Stimulated activated CD8-positive, alpha-beta memory T cell treated with anti-CD3 and anti-CD28 coated beads, Interleukin-7, amount 100 ng/mL, for 4 hours (primary cell): ENCODE measurements at regions not wholly inside any gene's neighbourhood (a gene's known extent, or its start where the extent isn't known, plus 50 kb on each side); places are given as distances from the start of the nearest gene placed in this dataset.
"Not testable (repeated sequence)": the region's sequence is repeated elsewhere in the genome, so short reads cannot be mapped to it uniquely, and the experiment has no call there.

Source experiments
- DNase-seq, 2 donors: peaks; one replicate each; pipeline ENCODE4 v3.0.0-alpha.2; 2020; ENCODE audit warnings: low read depth in 2 of 2

DNA sequence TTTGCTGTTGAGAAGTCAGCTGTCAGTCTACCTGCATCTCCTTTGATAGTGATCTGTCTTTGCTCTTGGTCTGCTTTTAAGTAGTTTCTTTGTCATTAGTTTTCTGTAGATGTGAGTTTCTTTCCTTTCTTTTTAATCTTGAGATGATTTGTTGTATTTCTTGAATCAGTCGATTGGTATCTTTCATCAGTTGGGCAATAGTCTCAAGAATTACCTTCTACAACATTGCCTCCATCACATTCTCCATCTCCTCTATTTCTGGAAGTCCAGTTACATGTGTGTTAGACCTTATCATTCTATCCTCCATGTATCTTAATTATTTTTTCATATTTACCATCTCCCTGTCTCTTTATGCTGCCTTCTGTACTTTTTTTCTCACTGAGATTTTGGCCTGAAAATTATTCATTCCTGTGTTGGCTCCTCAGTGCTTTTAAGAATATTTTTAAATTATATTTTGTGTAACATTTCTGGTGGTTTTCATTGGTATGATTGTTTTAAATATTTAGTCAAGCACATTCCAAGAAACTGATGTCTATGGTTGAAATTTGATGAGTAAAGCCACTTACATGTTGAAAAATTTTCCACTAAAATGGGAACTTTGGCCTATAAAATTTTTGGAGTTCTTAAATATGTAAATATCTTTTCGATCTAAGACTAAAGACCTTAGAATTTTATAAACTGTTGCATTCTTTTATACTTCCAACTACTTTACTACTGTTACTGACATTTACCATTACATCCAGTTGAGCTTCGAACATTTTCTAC lies 239.5 kb upstream of the MGAT5 start:
- DNase-seq, result no peak

DNA sequence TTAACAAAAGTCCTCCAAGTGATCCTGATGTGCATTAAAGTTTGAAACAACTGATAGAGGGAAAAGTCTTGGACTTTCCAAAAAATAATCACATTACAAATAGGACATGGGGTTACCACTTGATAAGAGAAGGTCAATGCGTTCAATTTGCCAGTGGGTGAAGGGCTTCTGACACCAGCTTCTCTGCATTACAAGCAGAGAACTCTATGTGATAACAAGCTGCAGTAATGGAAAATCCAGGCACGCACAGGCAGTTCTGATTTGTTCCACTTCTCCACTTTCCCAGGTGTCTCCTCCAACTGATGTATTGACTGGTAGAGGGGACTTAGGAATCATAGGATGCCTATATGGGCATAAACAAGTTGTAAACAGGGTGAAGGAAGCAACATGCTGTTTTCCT lies 234.0 kb upstream of the MGAT5 start:
- DNase-seq, result no peak

DNA sequence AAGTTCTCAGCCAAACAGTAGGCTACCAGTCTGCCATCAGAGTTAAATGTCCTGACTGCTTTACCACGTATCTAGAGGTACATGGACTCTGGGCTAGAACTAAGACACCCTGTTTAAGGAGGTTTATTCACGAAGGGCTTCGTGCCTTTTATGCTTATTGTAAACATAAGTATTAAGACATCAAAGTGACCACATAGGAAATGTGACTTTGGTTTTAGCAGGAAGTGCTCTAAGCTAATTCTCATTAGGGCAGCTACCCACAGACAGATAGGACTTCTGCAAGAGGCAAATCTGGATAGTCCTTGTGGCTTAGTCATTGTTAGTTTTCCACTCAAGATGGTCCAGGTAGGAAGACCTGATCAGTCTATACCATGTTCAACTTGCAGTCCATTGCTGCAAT lies 233.3 kb upstream of the MGAT5 start:
- DNase-seq, result no peak

DNA sequence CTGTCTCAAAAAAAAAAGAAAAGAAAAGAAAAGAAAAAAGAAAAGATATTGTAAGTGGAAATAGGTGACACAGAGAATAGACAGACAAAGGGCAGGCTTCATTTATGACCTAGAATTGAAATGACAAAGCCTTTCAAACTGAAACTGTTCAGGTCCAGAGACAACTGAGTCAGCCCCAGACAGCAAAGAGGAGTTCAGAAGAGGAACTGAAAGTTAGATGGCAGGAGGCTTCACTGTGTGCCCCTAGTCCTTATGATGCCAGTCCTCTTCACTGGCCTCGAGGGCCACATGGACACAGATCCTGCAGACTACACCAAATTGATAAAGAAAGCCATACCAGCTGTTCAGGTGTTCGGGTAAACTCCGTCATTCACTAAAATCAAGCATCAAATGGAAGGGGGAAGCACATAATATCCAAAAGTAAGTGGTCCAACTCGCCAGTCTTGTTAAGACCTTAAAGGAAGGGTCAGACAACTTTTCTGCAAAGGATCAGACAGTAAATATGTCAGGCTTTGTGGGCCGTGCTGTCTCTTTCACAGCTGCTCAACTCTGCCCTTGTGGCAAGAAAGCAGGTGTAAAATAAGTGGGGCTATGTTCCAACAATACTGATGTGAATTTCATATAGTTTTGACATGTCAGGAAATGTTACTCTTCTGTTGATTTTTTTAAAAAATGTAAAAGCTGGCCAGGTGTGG lies 231.9 kb upstream of the MGAT5 start:
- DNase-seq, result no peak

DNA sequence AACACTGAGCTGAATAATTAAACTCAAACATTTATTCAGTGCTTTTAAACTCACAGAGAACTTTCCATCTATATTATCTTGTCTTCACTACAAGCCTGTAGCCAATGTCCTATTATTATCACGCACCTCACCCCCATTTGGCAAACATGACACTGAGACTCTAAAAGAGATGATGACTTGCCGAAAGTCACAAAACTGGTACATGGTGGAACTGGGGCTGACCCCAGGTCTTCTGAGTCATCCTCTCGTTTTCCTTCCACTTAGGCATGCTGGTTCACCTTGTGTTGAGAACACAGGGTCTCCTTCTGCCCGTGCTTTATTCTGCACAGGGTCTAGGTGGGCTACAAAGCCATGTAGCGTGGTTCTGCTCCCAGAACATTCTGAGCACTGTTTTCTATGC lies 230.0 kb upstream of the MGAT5 start:
- no peak for DNase-seq

DNA sequence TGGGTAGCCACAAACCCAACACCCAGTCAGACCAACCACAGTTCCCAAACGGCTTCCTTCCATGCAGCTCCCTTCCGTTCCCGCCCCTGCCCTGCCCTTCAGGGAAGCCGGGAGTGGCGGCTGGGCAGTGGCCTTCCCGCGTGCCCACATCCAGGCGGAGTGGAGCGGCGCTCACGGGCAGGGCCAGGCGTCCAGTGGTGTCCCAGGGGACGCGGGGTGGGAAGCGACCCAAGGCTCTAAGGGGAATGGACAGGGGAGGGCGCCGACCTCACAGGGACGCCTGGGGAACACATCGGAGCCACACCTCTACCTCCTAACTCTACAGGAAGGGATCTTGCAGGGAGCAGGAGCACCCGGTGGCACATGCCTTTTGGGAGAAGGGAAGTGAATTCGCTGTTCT lies 225.9 kb upstream of the MGAT5 start:
- DNase-seq, result no peak

DNA sequence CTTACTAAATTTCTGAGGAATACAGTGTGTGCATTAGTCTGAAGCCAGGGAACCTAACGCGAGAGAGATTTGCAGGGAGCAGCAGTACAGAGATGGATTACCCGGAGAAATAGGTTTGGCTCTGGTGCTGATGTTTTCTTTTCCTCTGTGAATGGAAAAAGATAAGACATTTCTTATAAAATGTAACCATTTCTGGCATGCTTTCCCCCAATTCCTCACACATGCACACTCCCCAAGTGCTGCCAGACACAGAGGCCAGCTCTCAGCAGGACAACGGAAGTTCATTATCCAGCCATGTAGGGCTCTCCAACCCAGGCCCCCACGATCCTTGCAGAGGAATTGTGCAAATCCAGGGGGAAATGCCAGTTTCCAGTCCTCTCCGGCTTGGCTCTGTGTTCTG lies 224.5 kb upstream of the MGAT5 start:
- DNase-seq, result no peak

DNA sequence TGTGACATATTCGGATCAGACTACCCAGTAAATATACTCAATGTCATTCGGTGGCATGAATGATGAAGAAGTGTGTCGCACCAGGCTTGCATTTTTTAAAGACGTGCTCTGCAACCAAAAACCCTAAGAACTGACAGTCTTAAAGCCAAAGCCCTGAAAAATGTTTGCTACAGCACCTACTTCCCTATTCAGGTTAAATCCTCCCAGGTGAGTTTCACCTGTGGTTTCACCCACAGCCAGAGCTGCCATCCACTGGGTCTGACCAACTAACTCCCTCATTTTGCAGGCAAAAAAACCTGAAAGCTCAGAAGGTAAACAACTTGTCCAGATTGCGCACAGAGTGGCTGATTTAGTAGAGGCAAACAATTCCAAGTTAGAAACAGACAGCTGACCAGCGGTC lies 222.3 kb upstream of the MGAT5 start:
- DNase-seq, result no peak

DNA sequence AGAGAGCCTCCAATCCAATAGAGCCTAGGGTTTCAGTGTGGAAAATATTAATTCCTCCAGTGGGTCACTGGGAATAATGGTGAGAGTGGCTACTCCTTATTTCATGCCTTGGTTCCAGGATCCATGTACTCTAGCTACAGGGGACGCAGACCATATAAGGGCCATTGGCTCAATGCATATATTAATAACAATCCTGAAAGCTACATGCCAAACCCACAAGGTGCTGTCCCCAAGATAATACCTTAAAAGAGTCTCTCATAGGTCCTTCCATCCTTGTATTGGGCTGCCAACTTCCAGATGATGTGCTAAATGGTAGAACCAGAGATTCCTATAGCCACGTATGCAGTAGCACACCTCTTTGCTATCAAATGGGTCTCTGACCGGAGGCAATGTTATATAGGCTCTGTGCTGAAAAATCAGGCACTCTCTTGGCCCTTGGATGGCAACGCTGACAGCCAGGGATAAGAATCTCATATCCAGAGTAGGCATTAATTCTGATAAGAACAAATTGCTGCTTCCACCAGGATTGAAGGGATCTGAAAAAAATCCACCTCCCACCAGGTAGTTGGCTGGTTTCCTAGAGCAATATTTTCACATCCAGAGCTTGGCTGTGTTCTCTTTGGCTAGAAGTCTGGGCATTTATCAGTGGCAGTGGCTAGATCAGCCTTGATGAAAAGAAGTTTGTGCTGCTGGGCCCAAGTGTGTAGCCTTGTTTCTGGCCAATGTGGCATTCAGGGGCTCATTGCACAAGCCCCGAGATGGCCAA lies 218.1 kb upstream of the MGAT5 start:
- no peak for DNase-seq

DNA sequence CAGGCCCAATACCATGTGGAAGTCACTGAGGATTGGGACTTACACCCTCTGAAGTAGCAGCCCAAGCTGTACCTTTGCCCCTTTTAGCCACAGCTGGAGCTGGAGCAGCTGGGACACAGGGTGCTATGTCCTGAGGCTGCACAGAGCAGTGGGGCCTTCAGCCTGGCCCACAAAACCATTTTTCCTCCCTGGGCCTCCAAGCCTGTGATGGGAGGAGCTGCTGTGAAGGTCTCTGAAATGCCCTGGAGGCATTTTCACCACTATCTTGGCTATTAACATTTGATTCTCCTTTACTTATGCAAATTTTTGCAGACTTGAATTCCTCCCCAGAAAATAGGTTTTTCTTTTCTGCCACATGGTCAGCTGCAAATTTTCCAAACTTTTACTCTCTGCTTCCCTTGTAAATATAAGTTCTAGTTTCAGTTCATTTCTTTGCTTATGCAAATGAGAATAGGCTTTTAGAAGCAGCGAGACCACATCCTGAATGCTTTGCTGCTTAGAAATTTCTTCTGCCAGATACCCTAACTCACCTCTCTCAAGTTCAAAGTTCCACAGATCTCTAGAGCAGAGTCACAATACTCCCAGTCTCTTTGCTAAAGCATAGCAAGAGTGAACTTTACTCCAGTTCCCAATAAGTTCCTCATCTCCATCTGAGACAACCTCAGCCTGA lies 213.8 kb upstream of the MGAT5 start:
- no peak for DNase-seq

DNA sequence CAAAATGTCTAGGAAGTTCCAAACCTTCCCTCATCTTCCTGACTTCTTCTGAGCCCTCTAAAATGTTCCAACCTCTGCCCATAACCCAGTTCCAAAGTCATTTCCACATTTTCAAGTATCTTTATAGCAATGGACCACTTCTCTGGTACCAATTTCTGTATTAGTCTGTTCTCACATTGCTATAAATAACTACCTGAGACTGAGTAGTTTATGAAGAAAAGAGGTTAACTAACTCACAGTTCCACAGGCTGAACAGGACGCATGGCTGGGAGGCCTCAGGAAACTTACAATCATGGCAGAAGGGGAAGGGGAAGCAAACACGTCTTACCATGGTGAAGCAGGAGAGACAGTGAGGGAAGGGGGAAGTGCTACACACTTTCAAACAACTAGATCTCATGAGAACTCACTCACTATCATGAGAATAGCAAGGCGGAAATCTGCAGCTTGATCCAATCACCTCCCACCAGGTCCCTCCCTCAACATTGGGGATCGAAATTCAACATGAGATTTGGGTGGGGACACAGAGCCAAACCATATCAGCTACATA lies 213.2 kb upstream of the MGAT5 start:
- DNase-seq, result not testable (repeated sequence)

DNA sequence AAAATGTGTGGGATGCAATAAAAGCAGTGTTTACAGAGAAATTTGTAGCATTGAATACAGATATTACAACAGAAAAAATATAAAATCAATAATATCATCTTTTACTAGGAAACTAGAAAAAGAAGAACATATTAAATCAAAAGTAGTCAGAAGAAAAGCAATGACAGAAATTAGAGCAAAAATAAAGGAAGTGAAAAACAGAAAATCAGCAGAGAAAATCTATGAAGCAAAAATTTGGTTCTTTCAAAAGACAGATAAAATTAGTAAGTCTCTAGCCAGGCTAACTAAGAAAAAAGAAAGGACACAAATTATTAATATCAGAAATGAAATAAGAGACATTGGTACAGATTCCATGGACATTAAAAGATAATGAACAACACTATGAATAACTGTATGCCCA lies 212.0 kb upstream of the MGAT5 start:
- no peak for DNase-seq

DNA sequence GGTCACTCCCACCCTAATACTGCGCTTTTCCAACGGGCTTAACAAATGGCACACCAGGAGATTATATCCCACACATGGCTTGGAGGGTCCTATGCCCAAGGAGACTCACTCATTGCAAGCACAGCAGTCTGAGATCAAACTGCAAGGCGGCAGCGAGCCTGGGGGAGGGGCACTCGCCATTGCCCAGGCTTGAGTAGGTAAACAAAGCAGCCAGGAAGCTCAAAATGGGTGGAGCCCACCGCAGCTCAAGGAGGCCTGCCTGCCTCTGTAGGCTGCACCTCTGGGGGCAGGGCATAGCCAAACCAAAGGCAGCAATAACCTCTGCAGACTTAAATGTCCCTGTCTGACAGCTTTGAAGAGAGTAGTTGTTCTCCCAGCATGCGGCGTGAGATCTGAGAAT lies 210.8 kb upstream of the MGAT5 start:
- not testable (repeated sequence) for DNase-seq

DNA sequence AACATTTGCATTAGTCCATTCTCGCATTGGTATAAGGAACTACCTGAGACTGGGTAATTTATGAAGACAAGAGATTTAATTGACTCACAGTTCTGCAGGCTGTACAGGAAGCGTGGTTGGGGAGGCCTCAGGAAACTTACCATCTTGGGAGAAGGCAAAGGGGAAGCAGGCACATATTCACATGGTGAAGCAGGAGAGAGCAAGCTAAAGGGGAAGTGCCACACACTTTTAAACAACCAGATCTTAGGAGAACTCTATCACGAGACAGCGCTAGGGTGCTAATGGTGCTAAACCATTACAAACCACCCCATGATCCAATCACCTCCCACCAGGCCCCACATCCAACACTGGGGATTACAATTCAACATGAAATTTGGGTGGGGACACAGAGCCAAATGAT lies 201.7 kb upstream of the MGAT5 start:
- no peak for DNase-seq

DNA sequence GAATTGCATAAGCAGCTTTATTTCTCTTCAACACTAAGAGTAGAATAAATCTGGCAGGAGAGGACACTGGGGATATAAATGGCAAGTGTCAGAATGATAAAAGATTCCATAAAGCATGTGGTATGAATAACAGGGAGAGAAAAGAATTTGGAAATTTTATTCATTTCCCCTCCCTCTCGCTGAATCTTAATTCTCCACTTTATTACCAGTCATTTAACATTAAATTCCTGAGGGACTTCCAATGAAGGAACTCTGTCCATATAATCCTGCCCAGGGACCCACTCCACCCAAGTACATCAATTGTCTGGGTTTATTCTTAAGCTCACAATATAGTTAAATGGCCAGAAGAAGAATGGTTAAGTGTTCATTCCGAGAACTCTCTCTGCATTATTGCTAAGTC lies 197.7 kb upstream of the MGAT5 start:
- no peak for DNase-seq

DNA sequence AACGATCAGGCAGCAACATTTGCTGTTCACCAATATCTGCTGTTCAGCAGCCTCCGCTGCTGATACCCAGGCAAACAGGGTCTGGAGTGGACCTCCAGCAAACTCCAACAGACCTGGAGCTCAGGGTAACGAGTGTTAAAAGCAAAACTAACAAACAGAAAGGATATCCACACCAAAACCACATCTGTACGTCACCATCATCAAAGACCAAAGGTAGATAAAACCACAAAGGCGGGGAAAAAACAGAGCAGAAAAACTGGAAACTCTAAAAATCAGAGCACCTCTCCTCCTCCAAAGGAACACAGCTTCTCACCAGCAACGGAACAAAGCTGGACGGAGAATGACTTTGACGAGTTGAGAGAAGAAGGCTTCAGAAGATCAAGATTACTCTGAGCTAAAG lies 192.8 kb upstream of the MGAT5 start:
- not testable (repeated sequence) for DNase-seq

DNA sequence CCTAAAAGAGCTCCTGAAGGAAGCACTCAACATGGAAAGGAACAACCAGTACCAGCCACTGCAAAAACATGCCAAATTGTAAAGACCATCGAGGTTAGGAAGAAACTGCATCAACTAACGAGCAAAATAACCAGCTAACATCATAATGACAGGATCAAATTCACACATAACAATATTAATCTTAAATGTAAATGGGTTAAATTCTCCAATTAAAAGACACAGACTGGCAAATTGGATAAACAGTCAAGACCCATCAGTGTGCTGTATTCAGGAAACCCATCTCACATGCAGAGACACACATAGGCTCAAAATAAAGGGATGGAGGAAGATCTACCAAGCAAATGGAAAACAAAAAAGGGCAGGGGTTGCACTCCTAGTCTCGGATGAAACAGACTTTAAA lies 191.6 kb upstream of the MGAT5 start:
- DNase-seq, result not testable (repeated sequence)

DNA sequence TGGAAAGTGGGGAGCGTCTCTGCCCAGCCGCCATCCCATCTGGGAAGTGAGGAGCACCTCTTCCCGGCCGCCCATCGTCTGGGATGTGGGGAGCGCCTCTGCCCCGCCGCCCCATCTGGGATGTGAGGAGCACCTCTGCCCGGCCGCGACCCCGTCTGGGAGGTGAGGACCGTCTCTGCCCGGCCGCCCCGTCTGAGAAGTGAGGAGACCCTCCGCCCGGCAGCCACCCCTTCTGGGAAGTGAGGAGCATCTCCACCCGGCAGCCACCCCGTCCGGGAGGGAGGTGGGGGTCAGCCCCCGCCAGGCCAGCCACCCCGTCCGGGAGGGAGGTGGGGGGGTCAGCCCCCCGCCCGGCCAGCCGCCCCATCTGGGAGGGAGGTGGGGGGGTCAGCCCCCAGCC lies 190.0 kb upstream of the MGAT5 start:
- DNase-seq, result not testable (repeated sequence)

DNA sequence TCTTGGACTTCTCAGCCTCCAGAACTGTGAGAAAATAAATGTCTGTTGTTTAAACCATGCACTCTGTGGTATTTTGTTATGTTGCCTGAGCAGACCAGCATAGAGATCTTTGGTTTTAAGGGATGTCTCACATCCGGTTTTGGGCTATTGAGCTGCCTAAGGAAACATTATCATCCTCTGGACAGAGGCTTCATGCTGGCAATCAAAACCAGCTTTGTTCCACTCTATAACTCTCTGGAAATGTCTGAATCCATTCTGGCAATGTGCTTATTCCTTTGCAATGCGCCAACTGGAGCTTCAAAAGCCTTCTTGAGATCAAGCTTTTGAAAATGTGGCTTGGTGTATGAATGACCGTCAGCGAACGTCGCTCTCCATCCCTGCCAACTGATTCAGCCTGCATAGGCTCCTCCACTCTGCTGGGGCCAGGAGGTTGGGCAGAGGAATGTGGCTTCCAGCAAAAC lies 183.6 kb upstream of the MGAT5 start:
- no peak for DNase-seq

DNA sequence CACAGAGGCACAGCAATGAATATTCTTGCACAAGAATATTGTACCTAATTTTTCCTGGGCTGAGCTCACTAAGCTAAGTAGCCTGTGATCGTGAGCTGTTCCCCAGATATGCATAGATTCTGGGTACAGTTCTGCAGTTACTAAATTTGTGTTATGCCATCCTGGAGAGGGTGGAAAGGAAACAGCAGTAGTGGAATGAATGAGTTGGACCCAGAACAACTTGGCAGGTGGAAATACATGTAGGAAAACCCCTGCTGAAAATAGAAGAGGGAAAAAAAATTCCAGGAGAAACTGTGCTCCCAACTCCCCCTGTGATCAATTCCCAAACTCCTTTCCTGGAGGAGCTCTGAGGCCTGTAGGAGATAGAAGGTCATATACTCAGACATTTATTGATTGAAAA lies 181.5 kb upstream of the MGAT5 start:
- DNase-seq, result no peak

DNA sequence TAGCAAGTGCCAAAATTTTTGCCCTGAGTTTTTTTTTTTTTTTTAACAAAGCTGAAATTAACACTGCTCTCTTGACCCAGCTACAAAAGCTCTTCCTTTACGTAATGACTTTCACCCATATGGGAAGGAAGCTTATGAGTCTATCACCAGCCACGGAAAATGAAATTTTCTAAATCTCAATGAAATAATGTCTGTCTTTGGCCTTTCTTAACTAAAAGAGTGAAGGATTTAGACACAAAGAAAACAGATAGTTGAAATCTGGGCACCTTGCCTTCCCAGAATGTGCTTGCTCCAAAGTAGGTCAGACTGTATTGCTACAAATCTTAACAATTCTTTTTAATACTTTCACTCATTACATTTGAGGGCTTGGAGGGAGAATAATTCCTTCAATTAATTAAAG lies 180.8 kb upstream of the MGAT5 start:
- no peak for DNase-seq

DNA sequence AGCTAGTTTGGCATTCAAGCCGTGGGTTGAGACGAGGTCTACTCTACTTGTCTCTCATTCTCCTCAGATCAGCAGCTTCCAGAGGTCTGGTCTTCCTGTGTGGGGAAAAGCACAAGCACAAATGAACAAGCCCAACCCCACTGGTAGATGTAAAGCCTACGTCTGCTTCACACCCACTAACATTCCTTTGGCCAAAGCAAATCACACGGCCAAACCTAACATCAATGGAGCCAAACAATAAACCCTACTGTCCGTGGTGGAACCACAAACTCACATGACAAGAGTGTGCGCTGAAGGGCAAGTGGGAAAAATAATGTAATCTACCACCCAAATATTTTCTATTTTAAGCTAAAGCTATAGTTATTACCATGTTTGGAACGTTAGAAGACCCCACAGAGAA lies 179.3 kb upstream of the MGAT5 start:
- no peak for DNase-seq
